Neuronal stem cell (in vitro differentiated cells): ENCODE measurements at regions not wholly inside any gene's neighbourhood (a gene's known extent, or its start where the extent isn't known, plus 50 kb on each side); places are given as distances from the start of the nearest gene placed in this dataset.
"Not testable (repeated sequence)": the region's sequence is repeated elsewhere in the genome, so short reads cannot be mapped to it uniquely, and the experiment has no call there.

ENCODE experiments used
- DNase-seq: peaks from one replicate; pipeline ENCODE4 v3.0.0-alpha.2; 2013; ENCODE audit warnings: low spot score
- H2AFZ ChIP-seq: one replicate; pipeline ENCODE4 v1.6.1; 2013; ENCODE audit warnings: mild to moderate bottlenecking, low read length, inconsistent platforms
- H2AK5ac ChIP-seq: 2 replicates; pipeline ENCODE4 v1.6.1; 2013; ENCODE audit warnings: low read depth, mild to moderate bottlenecking, inconsistent platforms, low read length, moderate library complexity, mixed read lengths
- H2BK120ac ChIP-seq: 2 replicates; pipeline ENCODE4 v1.6.1; 2013; ENCODE audit warnings: low read depth, mild to moderate bottlenecking, inconsistent platforms, low read length, moderate library complexity, mixed read lengths
- H2BK12ac ChIP-seq: one replicate; pipeline ENCODE4 v1.6.1; 2013; ENCODE audit warnings: low read length, inconsistent platforms
- H2BK15ac ChIP-seq: 2 replicates; pipeline ENCODE4 v1.6.1; 2013; ENCODE audit warnings: mild to moderate bottlenecking, low read length, inconsistent platforms, mixed read lengths
- H2BK5ac ChIP-seq: one replicate; pipeline ENCODE4 v1.6.1; 2013; ENCODE audit warnings: inconsistent platforms, mild to moderate bottlenecking, low read length, moderate library complexity
- H3K14ac ChIP-seq: one replicate; pipeline ENCODE4 v1.6.1; 2013; ENCODE audit warnings: low read length, inconsistent platforms
- H3K18ac ChIP-seq: 2 replicates; pipeline ENCODE4 v1.6.1; 2013; ENCODE audit warnings: low read length, inconsistent platforms
- H3K23ac ChIP-seq: 2 replicates; pipeline ENCODE4 v1.6.1; 2013; ENCODE audit warnings: low read depth, mild to moderate bottlenecking, mixed read lengths, low read length, inconsistent platforms; ENCODE audit not compliant: poor library complexity
- H3K27ac ChIP-seq: replicated peaks from 3 replicates; pipeline ENCODE4 v1.5.1; 2013; ENCODE audit warnings: low read length, inconsistent platforms
- H3K27me3 ChIP-seq, 3 experiments: 2 replicates each; pipeline ENCODE4 v1.6.1; 2013; ENCODE audit warnings: low read length in 3 of 3, mild to moderate bottlenecking in 2 of 3, inconsistent platforms in 1 of 3, low read depth in 1 of 3, mixed read lengths in 1 of 3, moderate library complexity in 1 of 3; ENCODE audit not compliant: control insufficient read depth in 3 of 3, insufficient read depth in 3 of 3
- H3K36me3 ChIP-seq, 2 donors: replicated peaks in 1 of 2; 2 replicates each; pipeline ENCODE4 v1.6.1; 2013; ENCODE audit warnings: low read length in 2 of 2; ENCODE audit not compliant: control insufficient read depth in 2 of 2, insufficient read depth in 2 of 2
- H3K4ac ChIP-seq: 2 replicates; pipeline ENCODE4 v1.6.1; 2013; ENCODE audit warnings: inconsistent platforms, mild to moderate bottlenecking, low read length, moderate library complexity
- H3K4me1 ChIP-seq, 2 donors: 1 replicate in 1 of 2; 2 replicates in 1 of 2; pipeline ENCODE4 v1.6.1; 2013; ENCODE audit warnings: low read length in 2 of 2, low read depth in 1 of 2; ENCODE audit not compliant: control insufficient read depth in 2 of 2, insufficient read depth in 1 of 2
- H3K4me2 ChIP-seq: one replicate; pipeline ENCODE4 v1.6.1; 2013; ENCODE audit warnings: mild to moderate bottlenecking, low read length, inconsistent platforms; ENCODE audit not compliant: insufficient read depth, poor library complexity, severe bottlenecking
- H3K4me3 ChIP-seq, 2 donors: 2 replicates each; pipeline ENCODE4 v1.5.1; 2013; ENCODE audit warnings: low read length in 2 of 2, mild to moderate bottlenecking in 2 of 2, inconsistent platforms in 1 of 2, moderate library complexity in 1 of 2
- H3K79me1 ChIP-seq: one replicate; pipeline ENCODE4 v1.6.1; 2013; ENCODE audit warnings: low read depth, mild to moderate bottlenecking, inconsistent platforms, low read length, moderate library complexity
- H3K9ac ChIP-seq: one replicate; pipeline ENCODE4 v1.6.1; 2013; ENCODE audit warnings: mild to moderate bottlenecking, low read depth, low read length, inconsistent platforms; ENCODE audit not compliant: poor library complexity
- H3K9me3 ChIP-seq, 2 donors: replicated peaks in 1 of 2; 2 replicates each; pipeline versions ENCODE3 to v1.6.1; 2013; ENCODE audit warnings: low read length in 2 of 2, mild to moderate bottlenecking in 2 of 2, inconsistent platforms in 1 of 2, low read depth in 1 of 2, mixed read lengths in 1 of 2, moderate library complexity in 1 of 2; ENCODE audit not compliant: control insufficient read depth in 2 of 2, insufficient read depth in 1 of 2
- H4K8ac ChIP-seq: one replicate; pipeline ENCODE4 v1.6.1; 2013; ENCODE audit warnings: low read depth, mild to moderate bottlenecking, inconsistent platforms, low read length, moderate library complexity
- H4K91ac ChIP-seq: one replicate; pipeline ENCODE4 v1.6.1; 2013; ENCODE audit warnings: low read length, low read depth, mild to moderate bottlenecking, inconsistent platforms; ENCODE audit not compliant: poor library complexity
- WGBS, 2 donors: extraction: QIAGEN DNeasy Blood & Tissue Kit; methylation state at CpG; one replicate each; pipeline ENCODE4 v1.1.7; 2013; ENCODE audit warnings: missing lambda C conversion rate in 2 of 2, mixed read lengths in 1 of 2; ENCODE audit not compliant: insufficient read length in 2 of 2, insufficient replicate concordance in 1 of 2; ENCODE audit errors: extremely low coverage in 2 of 2; 5-methylcytosine and 5-hydroxymethylcytosine counted together

- H3K36me3 ChIP-seq, H2BK15ac ChIP-seq, H3K9ac ChIP-seq, H3K79me1 ChIP-seq, H2BK12ac ChIP-seq, DNase-seq, H2AK5ac ChIP-seq, H3K18ac ChIP-seq, H3K27ac ChIP-seq, H3K27me3 ChIP-seq, H3K4ac ChIP-seq, H2AFZ ChIP-seq, H3K23ac ChIP-seq, H2BK120ac ChIP-seq, H4K8ac ChIP-seq, H3K4me2 ChIP-seq, H4K91ac ChIP-seq, H3K14ac ChIP-seq, H3K4me3 ChIP-seq, H3K9me3 ChIP-seq, H2BK5ac ChIP-seq, H3K4me1 ChIP-seq: not testable (repeated sequence)
- WGBS, 2 donors, result no CpG with 5 or more reads among the region's 5 CpGs
Observed at GRCh38 chr1:34371179-34371578, 194.5 kb downstream of the C1orf94 start.

DNA sequence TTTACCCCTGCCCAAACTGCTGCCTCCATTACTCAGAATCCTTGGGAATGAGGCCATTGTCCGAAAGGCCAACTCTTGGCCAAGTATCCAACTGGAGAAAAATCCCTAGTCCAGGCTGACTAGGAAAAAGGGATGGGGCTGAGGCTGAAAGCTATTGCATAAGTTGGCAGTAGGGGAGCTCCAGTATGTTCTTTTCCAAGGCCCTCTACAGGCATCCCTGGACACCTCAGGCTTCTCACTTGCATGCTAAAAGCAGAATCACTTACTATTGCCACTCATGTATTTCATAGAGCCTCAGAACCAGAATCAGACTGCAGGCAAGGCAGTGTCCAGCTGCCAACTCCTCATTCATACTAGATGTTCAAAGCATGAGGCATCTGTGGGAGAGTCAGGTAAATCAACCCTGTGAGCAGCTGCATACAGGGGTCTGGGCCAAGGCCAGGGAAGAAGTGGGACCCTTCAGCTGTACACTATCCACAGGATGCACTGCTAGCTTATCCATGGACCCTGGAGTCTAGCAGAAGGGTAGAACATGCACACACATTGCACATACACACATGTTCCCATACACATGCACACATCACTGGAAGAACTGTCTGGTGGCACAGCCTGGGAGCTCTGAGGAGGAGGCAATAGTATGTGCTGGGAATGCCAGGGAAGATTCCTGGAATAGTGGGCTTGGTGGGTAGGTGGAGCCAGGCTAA, 195.3 kb downstream of the C1orf94 start:
- Histone ChIP-seq H3K9me3 (no peaks in the 10 kb centered on the region), H3K4ac (no peak overlapping the region), H2BK5ac (no peak overlapping the region), H3K4me1 (peaks cover 0 to 4% of the 10 kb centered on the region in 2 donors), H2BK12ac (no peak overlapping the region), H4K8ac (no peak overlapping the region), H3K36me3 (no peaks in the 10 kb centered on the region), H4K91ac (no peak overlapping the region), H3K14ac (no peak overlapping the region), H3K18ac (no peak overlapping the region), H3K4me3 (no peak overlapping the region), H3K23ac (no peak overlapping the region), H3K27ac (no peak overlapping the region), H2BK15ac (no peak overlapping the region), H2BK120ac (no peak overlapping the region), H2AFZ (no peak overlapping the region), H3K79me1 (no peaks in the 10 kb centered on the region), H3K9ac (no peak overlapping the region), H3K27me3 (peaks cover 0 to 2% (median 0%) of the 10 kb centered on the region in 3 experiments), H2AK5ac (no peak overlapping the region), H3K4me2 (no peak overlapping the region)
- no CpG with 5 or more reads among the region's 1 CpG for WGBS, 2 donors
- no peak for DNase-seq

GRCh38 chr1:34372891-34373290, 196.2 kb downstream of the C1orf94 start:
- H2BK15ac ChIP-seq, result no peak overlapping the region
- H3K27me3 ChIP-seq, result peaks cover 0 to 2% (median 0%) of the 10 kb centered on the region in 3 experiments
- H3K18ac ChIP-seq, result no peak overlapping the region
- no peak overlapping the region for H3K4me3 ChIP-seq
- no peak overlapping the region for H2BK120ac ChIP-seq
- no peak overlapping the region for H3K4ac ChIP-seq
- no peak overlapping the region for H3K14ac ChIP-seq
- H2AFZ ChIP-seq, result no peak overlapping the region
- no peak for DNase-seq
- H3K27ac ChIP-seq, result no peak overlapping the region
- H3K23ac ChIP-seq, result no peak overlapping the region
- H3K79me1 ChIP-seq, result no peaks in the 10 kb centered on the region
- no CpG with 5 or more reads among the region's 1 CpG for WGBS, 2 donors
- peaks cover 0 to 4% of the 10 kb centered on the region in 2 donors for H3K4me1 ChIP-seq
- H4K8ac ChIP-seq, result no peak overlapping the region
- H3K36me3 ChIP-seq, result no peaks in the 10 kb centered on the region
- no peak overlapping the region for H3K4me2 ChIP-seq
- H2BK12ac ChIP-seq, result no peak overlapping the region
- H3K9ac ChIP-seq, result no peak overlapping the region
- H2AK5ac ChIP-seq, result no peak overlapping the region
- H2BK5ac ChIP-seq, result no peak overlapping the region
- H4K91ac ChIP-seq, result no peak overlapping the region
- H3K9me3 ChIP-seq, result no peaks in the 10 kb centered on the region

DNA sequence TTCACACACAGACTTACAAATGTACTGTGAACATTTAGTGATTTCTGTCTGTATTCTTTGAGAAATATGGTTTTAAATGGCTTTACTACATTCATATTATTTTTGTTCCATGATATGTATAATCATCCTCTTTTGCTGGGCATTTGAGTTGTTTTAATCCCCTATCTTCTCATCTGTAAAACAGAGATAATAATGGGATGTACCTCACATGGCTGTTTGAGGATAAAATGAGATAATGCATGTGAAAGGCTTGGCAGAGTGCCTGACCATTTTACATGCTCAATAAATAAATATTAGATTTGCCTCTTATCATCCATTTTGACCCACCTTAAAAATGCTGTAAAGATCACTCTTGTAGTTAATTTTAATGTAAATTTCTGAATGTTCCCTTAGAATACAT, 197.2 kb downstream of the C1orf94 start:
- Histone ChIP-seq H2AFZ (no peak overlapping the region), H4K91ac (no peak overlapping the region), H3K9ac (no peak overlapping the region)

More for the DNA sequence above, 197.2 kb downstream of the C1orf94 start:
- Histone ChIP-seq H3K18ac (no peak overlapping the region), H4K8ac (no peak overlapping the region), H2BK15ac (no peak overlapping the region), H3K9me3 (no peaks in the 10 kb centered on the region), H3K27me3 (peaks cover 0 to 2% (median 0%) of the 10 kb centered on the region in 3 experiments), H3K4me1 (peaks cover 0 to 4% of the 10 kb centered on the region in 2 donors), H3K79me1 (no peaks in the 10 kb centered on the region), H2AK5ac (no peak overlapping the region), H3K4ac (no peak overlapping the region), H2BK120ac (no peak overlapping the region), H3K27ac (no peak overlapping the region), H2BK12ac (no peak overlapping the region), H3K23ac (no peak overlapping the region), H3K4me2 (no peak overlapping the region), H3K14ac (no peak overlapping the region), H3K36me3 (no peaks in the 10 kb centered on the region), H3K4me3 (no peak overlapping the region), H2BK5ac (no peak overlapping the region)
- no peak for DNase-seq
